Fibroblast of the conjunctiva (primary cell): ENCODE measurements at regions not wholly inside any gene's neighbourhood (a gene's known extent, or its start where the extent isn't known, plus 50 kb on each side); places are given as distances from the start of the nearest gene placed in this dataset.
"Not testable (repeated sequence)": the region's sequence is repeated elsewhere in the genome, so short reads cannot be mapped to it uniquely, and the experiment has no call there.

ENCODE experiments used
- DNase-seq: peaks from one replicate; pipeline ENCODE4 v3.0.0-alpha.2; 2010; ENCODE audit warnings: low read depth

GRCh38 chr5:145463634-145464033 is 371.5 kb downstream of the PRELID2 start:
- DNase-seq: peak; percentile 14

GRCh38 chr5:145462525-145462924 is 372.6 kb downstream of the PRELID2 start:
- DNase-seq: no peak

- DNase-seq: no peak
Measured at GRCh38 chr5:145450286-145450885, 384.8 kb downstream of the PRELID2 start.

- no peak for DNase-seq
Measured at GRCh38 chr5:145449794-145450193, 385.3 kb downstream of the PRELID2 start.

- not testable (repeated sequence) for DNase-seq
Measured at GRCh38 chr5:145446875-145447274, 388.3 kb downstream of the PRELID2 start.

GRCh38 chr5:145446412-145446811 is 388.7 kb downstream of the PRELID2 start:
- no peak for DNase-seq

- DNase-seq: no peak
Measured at GRCh38 chr5:145445027-145445426, 390.1 kb downstream of the PRELID2 start.

- DNase-seq: no peak
Measured at GRCh38 chr5:145443964-145444363, 391.2 kb downstream of the PRELID2 start.

GRCh38 chr5:145443366-145443765 is 391.8 kb downstream of the PRELID2 start:
- no peak for DNase-seq

- not testable (repeated sequence) for DNase-seq
Measured at GRCh38 chr5:145442661-145443060, 392.5 kb downstream of the PRELID2 start.

- no peak for DNase-seq
Measured at GRCh38 chr5:145441228-145441627, 393.9 kb downstream of the PRELID2 start.

GRCh38 chr5:145437627-145438026 is 397.5 kb downstream of the PRELID2 start:
- DNase-seq: no peak

GRCh38 chr5:145433077-145433476 is 402.1 kb downstream of the PRELID2 start:
- no peak for DNase-seq

GRCh38 chr5:145429170-145429569 is 406.0 kb downstream of the PRELID2 start:
- no peak for DNase-seq

- DNase-seq: no peak
Measured at GRCh38 chr5:145408048-145408341, 427.1 kb downstream of the PRELID2 start.

- DNase-seq: no peak
Measured at GRCh38 chr5:145407300-145408047, 427.7 kb downstream of the PRELID2 start.

GRCh38 chr5:145403992-145404391 is 431.1 kb downstream of the PRELID2 start:
- no peak for DNase-seq

GRCh38 chr5:145396888-145397287 is 438.3 kb downstream of the PRELID2 start:
- DNase-seq: no peak

- not testable (repeated sequence) for DNase-seq
Measured at GRCh38 chr5:145395151-145395550, 440.0 kb downstream of the PRELID2 start.

GRCh38 chr5:145393426-145393825 is 441.7 kb downstream of the PRELID2 start:
- DNase-seq: no peak

- DNase-seq: no peak
Measured at GRCh38 chr5:145389047-145389446, 446.1 kb downstream of the PRELID2 start.

GRCh38 chr5:145385276-145385675 is 449.9 kb downstream of the PRELID2 start:
- no peak for DNase-seq

- DNase-seq: no peak
Measured at GRCh38 chr5:145378226-145378625, 456.9 kb downstream of the PRELID2 start.

- no peak for DNase-seq
Measured at GRCh38 chr5:145375521-145375920, 459.6 kb downstream of the PRELID2 start.
